Right lobe of liver (tissue), 4 donors: ENCODE measurements at regions not wholly inside any gene's neighbourhood (a gene's known extent, or its start where the extent isn't known, plus 50 kb on each side); places are given as distances from the start of the nearest gene placed in this dataset.

Source experiments
- CTCF ChIP-seq, 4 donors: fragments of 200-600 bp in 3 of 4; fragments of 450-650 bp in 1 of 4; IDR thresholded peaks; one replicate each; pipeline versions ENCODE4 v1.5.1 to v1.8.0; 2016 to 2022; ENCODE audit warnings: antibody characterized with exemption in 4 of 4, mild to moderate bottlenecking in 2 of 4
- POLR2A ChIP-seq: fragments of 450-650 bp; IDR thresholded peaks from one replicate; pipeline ENCODE4 v1.6.1; 2017; ENCODE audit warnings: antibody characterized with exemption, mild to moderate bottlenecking
- donor health status: DM: no; HTN: no; CAD: no.
- donor health status: DM: no; HTN: no; CAD: no.
- donor health status: DM: no; HTN: yes; CAD: no.

GRCh38 chrX:43238461-43238945 is 417.6 kb upstream of the MAOA start:
- TF ChIP-seq CTCF (IDR thresholded peaks at IDR 0.05) (no peak), POLR2A (no peak)
